ENCODE measurements at regions not wholly inside any gene's neighbourhood (a gene's known extent, or its start where the extent isn't known, plus 50 kb on each side); places are given as distances from the start of the nearest gene placed in this dataset.

- TF ChIP-seq TAF1 (IDR thresholded peaks at IDR 0.05; ENCODE audit: low read depth) = no peak
- TF ChIP-seq EGR1 (IDR thresholded peaks at IDR 0.05) = no peak
- no peak for TF ChIP-seq CREB1 (IDR thresholded peaks at IDR 0.05; ENCODE audit: low read depth)
- no peak for TF ChIP-seq NFIC (IDR thresholded peaks at IDR 0.05)
- no peak for TF ChIP-seq REST (IDR thresholded peaks at IDR 0.05; ENCODE audit: low read depth)
Measured at GRCh38 chr2:183536714-183537113, 412.5 kb downstream of the NUP35 start.
